ENCODE measurements at regions not wholly inside any gene's neighbourhood (a gene's known extent, or its start where the extent isn't known, plus 50 kb on each side); places are given as distances from the start of the nearest gene placed in this dataset.
"Not testable (repeated sequence)": the region's sequence is repeated elsewhere in the genome, so short reads cannot be mapped to it uniquely, and the experiment has no call there.

DNA sequence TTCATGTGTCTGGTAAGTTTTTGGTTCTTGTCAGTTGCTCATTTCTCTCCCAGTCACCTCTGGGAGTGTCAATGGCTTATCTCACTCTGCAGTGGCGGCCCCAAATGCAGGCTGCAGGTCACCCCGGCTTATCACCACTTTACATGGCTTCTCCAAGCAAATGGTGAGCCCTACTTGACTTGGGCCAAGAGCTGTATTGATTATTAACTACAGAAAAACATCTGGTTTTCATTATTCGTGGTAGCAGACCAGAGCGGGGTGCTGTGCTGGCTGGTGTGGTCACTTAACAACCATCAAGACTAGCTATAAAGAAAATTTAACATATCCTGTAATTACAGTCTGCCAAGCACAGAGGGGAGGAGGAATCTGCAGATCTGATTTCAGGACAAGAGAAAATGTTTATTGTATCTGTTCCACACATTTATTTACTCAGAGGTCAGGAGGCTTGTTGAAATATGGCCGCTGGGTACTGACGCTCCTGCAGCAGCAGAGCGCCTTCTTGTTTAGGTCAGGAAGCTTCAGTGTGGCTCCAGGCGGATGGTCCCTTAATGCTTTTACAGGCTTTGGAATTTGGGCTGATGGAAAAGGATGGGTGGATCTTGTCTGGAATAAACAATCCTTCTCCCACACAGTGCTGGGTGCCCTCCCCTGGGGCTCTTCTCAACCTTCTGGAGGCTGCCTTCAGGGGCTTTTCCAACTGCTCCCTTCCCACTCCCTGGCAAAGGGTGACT, 87.8 kb downstream of the HLX start:
- TF ChIP-seq CTCF (conservative IDR thresholded peaks at IDR 0.05; ENCODE audit: low read depth, low read length) = no peak
- DNase-seq (ENCODE audit: low read depth) = no peak

GRCh38 chr1:220967911-220968310, 88.7 kb downstream of the HLX start:
- no peak for DNase-seq (ENCODE audit: low read depth)
- no peak overlapping the region for H3K4me3 ChIP-seq (ENCODE audit: low read length)
- no peak for TF ChIP-seq CTCF (conservative IDR thresholded peaks at IDR 0.05; ENCODE audit: low read depth, low read length)

More for the DNA sequence above, 87.8 kb downstream of the HLX start:
- H3K4me3 ChIP-seq (ENCODE audit: low read length) = no peak overlapping the region

DNA sequence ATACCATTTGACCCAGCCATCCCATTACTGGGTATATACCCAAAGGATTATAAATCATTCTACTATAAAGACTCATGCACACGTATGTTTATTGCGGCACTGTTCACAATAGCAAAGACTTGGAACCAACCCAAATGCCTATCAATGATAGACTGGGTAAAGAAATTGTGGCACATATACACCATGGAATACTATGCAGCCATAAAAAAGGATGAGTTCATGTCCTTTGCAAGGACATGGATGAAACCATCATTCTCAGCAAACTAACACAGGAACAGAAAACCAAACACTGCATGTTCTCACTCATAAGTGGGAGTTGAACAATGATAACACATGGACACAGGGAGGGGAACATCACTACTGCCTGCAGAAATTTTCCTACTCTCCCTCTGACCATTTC, 90.0 kb downstream of the HLX start:
- H3K4me3 ChIP-seq (ENCODE audit: low read length) = not testable (repeated sequence)

GRCh38 chr1:220970311-220970710, 91.1 kb downstream of the HLX start:
- no peak for DNase-seq (ENCODE audit: low read depth)
- TF ChIP-seq CTCF (conservative IDR thresholded peaks at IDR 0.05; ENCODE audit: low read depth, low read length) = no peak
- no peak overlapping the region for H3K4me3 ChIP-seq (ENCODE audit: low read length)

More for the DNA sequence above, 90.0 kb downstream of the HLX start:
- not testable (repeated sequence) for DNase-seq (ENCODE audit: low read depth)

DNA sequence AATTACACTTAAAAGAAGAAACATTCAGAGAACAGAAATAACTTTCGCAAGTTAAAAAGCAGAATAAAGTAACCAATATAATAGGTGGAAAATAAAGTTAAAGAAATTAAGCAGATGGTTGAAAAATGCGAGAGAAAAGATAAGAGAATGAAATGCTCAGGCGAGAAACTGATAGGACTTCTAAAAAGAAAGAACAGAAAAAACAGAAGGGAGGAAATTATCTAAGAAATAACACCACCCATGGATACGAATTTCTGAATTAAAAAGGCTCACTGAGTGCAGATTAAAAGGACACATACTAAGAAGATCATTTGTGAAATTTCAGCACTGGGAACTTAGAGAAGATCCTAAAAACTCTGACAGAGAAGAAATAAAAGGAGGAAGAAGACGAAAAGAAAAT, 92.0 kb downstream of the HLX start:
- no peak overlapping the region for H3K4me3 ChIP-seq (ENCODE audit: low read length)
- TF ChIP-seq CTCF (conservative IDR thresholded peaks at IDR 0.05; ENCODE audit: low read depth, low read length) = no peak
- DNase-seq (ENCODE audit: low read depth) = no peak

DNA sequence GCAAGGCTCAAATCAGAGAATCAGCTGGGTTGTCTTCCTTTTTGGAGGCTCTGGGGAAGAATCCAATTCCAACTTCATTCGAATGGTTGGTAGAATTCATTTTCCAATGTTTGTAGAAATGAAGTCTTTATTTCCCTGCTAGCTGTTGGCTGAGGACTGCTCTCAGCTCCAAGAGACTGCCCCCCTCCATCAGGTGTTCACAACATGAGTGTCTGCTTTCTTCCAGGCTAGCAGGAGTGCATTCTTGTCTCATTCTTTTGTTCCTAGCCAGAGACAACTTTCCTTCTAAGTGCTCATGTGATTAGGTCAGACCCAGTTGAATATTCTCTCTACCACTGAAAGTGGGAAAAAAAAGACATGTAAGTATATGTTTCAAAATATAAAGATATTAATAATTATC, 95.2 kb downstream of the HLX start:
- no peak for TF ChIP-seq CTCF (conservative IDR thresholded peaks at IDR 0.05; ENCODE audit: low read depth, low read length)
- H3K4me3 ChIP-seq (ENCODE audit: low read length) = no peak overlapping the region
- DNase-seq (ENCODE audit: low read depth) = no peak

DNA sequence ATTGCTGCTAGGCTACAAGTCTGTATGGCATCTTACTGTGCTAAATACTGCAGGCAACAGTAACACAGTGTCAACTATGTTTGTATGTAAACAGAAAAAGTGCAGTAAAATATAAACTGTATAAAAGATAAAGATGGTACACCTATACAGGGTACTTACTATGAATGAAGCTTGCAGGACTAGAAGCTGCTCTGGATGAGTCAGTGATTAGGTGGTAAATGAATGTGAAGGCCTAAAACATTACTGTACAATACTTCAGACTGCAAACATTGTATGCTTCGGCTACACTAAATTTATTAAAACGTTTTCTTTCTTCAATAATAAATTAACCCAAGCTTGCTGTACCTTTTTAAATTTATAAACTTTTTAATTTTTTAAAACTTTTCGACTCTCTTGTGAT, 97.1 kb downstream of the HLX start:
- H3K4me3 ChIP-seq (ENCODE audit: low read length) = no peak overlapping the region
- no peak for DNase-seq (ENCODE audit: low read depth)
- no peak for TF ChIP-seq CTCF (conservative IDR thresholded peaks at IDR 0.05; ENCODE audit: low read depth, low read length)

Measured in retinal pigment epithelial cell (primary cell).